ENCODE measurements at regions not wholly inside any gene's neighbourhood (a gene's known extent, or its start where the extent isn't known, plus 50 kb on each side); places are given as distances from the start of the nearest gene placed in this dataset.

GRCh38 chr20:62585461-62585970 is 56.8 kb upstream of the SLCO4A1 start:
- no peak overlapping the region for H3K9ac ChIP-seq (ENCODE audit: low read depth, low read length)
- H3K4ac ChIP-seq (ENCODE audit: low read depth, low read length): no peak overlapping the region
- no peak overlapping the region for H3K27ac ChIP-seq (ENCODE audit: insufficient read depth, low read length)
- ATAC-seq (ENCODE audit: low read depth) (no peak), DNase-seq (no peak)
- no peak overlapping the region for H3K23ac ChIP-seq (ENCODE audit: low read depth, low read length)
- H3K4me3 ChIP-seq (ENCODE audit: insufficient read depth, low read depth, low read length): no peak overlapping the region
- intact Hi-C loops (cut with micrococcal nuclease) (no loop called here), in situ Hi-C loops (cut with MboI; ENCODE audit: low sequenced_read_pairs) (no loop called here), dilution Hi-C loops (cut with HindIII; ENCODE audit: low sequenced_read_pairs, unreplicated experiment) (no loop called here)
- no peaks in the 10 kb centered on the region for H3K9me3 ChIP-seq (ENCODE audit: control insufficient read depth, insufficient read depth, low read length)
- H3K9me1 ChIP-seq (ENCODE audit: insufficient read depth, low read length): peaks cover 4% of the 10 kb centered on the region; the same call in 1 of the 2 replicates
- POLR2A ChIA-PET (ENCODE audit: unreplicated experiment): no interaction called here
- H4K91ac ChIP-seq (ENCODE audit: insufficient read depth, low read depth, low read length): no peak overlapping the region
- no peak overlapping the region for H2BK20ac ChIP-seq (ENCODE audit: low read depth, low read length)
- H4K8ac ChIP-seq (ENCODE audit: low read depth in 2 of 2, low read length in 2 of 2): no peak overlapping the region
- no peak overlapping the region for H2AK5ac ChIP-seq (ENCODE audit: low read depth, low read length)
- no peak overlapping the region for H2AFZ ChIP-seq (replicated peaks; ENCODE audit: low read length, poor library complexity)
- no peak overlapping the region for H3K56ac ChIP-seq (ENCODE audit: extremely low read depth, insufficient read depth, low read length)
- no TSS peak for BruUV-seq (replicated peaks)
- no peak overlapping the region for H2BK120ac ChIP-seq (ENCODE audit: low read depth, low read length)
- H3K18ac ChIP-seq (ENCODE audit: low read depth, low read length): no peak overlapping the region
- 40% methylated on average over 3 of the region's 22 CpGs; no CpG with 5 or more reads in 1 of the 2 experiments for WGBS, 2 experiments (ENCODE audit: extremely low coverage in 2 of 2, insufficient read length in 1 of 2)
- no peak overlapping the region for H3K14ac ChIP-seq (replicated peaks; ENCODE audit: low read depth, low read length)
- no peaks in the 10 kb centered on the region for H3K36me3 ChIP-seq (ENCODE audit: control insufficient read depth, insufficient read depth, low read length)
- H3K27me3 ChIP-seq (ENCODE audit: control insufficient read depth, insufficient read depth, low read length): peaks cover 54% of the 10 kb centered on the region
- H4K20me1 ChIP-seq (ENCODE audit: insufficient read depth, low read length): peaks cover 5% of the 10 kb centered on the region
- H3K4me2 ChIP-seq (ENCODE audit: low read depth, low read length): no peak overlapping the region
- no peak overlapping the region for H4K5ac ChIP-seq (ENCODE audit: low read depth, low read length)
- no peaks in the 10 kb centered on the region for H3K79me1 ChIP-seq (ENCODE audit: low read depth in 1 of 2, low read length in 2 of 2)
- CTCF ChIA-PET: no interaction called here
- no peaks in the 10 kb centered on the region for H3K4me1 ChIP-seq (ENCODE audit: control insufficient read depth, insufficient read depth, low read length)
- no peak overlapping the region for H2BK5ac ChIP-seq (ENCODE audit: low read depth, low read length, poor library complexity, severe bottlenecking)
- no peak overlapping the region for H2BK15ac ChIP-seq (ENCODE audit: low read depth, low read length)
- no peak overlapping the region for H2AK9ac ChIP-seq (replicated peaks; ENCODE audit: low read depth, low read length, poor library complexity)
- no peak for TF ChIP-seq RAD21 (IDR thresholded peaks at IDR 0.05; ENCODE audit: low read length)
- no peak for TF ChIP-seq SMC3 (IDR thresholded peaks at IDR 0.05; ENCODE audit: low read depth, low read length)

Data from IMR-90 (cell line).